Upper lobe of right lung (tissue), 1 donor: ENCODE measurements at regions not wholly inside any gene's neighbourhood (a gene's known extent, or its start where the extent isn't known, plus 50 kb on each side); places are given as distances from the start of the nearest gene placed in this dataset.
A peak's percentile ranks its signal among the peaks of the same experiment; 100 is the strongest.

Experiments used
- ATAC-seq: fragments of 200-7000 bp; cut with Tn5 transposase; one replicate; pipeline ENCODE4 v1.9.1; 2020; ENCODE audit warnings: mild to moderate bottlenecking, moderate library complexity
- DNase-seq: peaks from one replicate; pipeline ENCODE4 v3.0.0-alpha.2; 2020
- H3K27ac ChIP-seq: fragments of 200-600 bp; one replicate; pipeline ENCODE4 v1.8.0; 2022
- H3K27me3 ChIP-seq: fragments of 200-600 bp; one replicate; pipeline ENCODE4 v1.8.0; 2022; ENCODE audit warnings: mild to moderate bottlenecking
- H3K36me3 ChIP-seq: fragments of 200-600 bp; one replicate; pipeline ENCODE4 v1.8.0; 2022
- H3K4me1 ChIP-seq: fragments of 200-600 bp; one replicate; pipeline ENCODE4 v1.8.0; 2022
- H3K4me3 ChIP-seq: fragments of 200-600 bp; one replicate; pipeline ENCODE4 v1.8.0; 2022; ENCODE audit warnings: mild to moderate bottlenecking
- H3K9me3 ChIP-seq: fragments of 200-600 bp; one replicate; pipeline ENCODE4 v1.8.0; 2022
- CTCF ChIP-seq: fragments of 200-600 bp; IDR thresholded peaks from one replicate; pipeline ENCODE4 v1.8.0; 2022; ENCODE audit warnings: antibody characterized with exemption
- intact Hi-C: fragments of 100-400 bp; cut with DNase I; formaldehyde crosslinking; loops from one replicate; pipeline ENCODE4 v1.11.0; 2022
- donor health status: DM: no; HTN: yes; CAD: no; lungs with severe emphysema.

DNA sequence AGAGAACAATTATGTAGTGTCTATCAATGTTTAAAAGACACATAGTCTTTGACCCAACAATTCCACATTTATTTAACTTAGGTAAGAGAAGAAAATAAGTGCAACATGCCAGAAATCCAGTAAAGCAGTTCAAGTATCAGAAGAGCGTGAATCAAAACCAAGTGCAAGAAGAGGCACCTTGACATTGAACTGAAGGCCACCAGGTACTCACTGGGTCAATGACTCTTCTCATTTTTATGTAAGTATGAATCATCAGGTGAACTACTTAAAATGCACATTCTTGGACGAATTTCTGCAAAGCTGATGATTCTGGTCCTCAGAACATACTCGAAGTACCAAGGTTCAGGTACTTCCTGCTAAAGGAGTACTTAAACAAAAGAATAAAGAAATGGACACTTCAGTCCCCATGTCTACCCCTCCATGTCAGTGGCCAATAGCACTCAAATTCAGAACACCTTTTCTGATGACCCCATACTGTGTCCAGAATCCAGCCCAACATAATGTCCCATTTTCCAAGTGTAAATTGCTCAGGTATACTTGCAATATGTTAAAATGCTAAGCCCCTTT lies 481.9 kb downstream of the GJA1 start:
- no peak for TF ChIP-seq CTCF
- peak; percentile 45 for ATAC-seq

DNA sequence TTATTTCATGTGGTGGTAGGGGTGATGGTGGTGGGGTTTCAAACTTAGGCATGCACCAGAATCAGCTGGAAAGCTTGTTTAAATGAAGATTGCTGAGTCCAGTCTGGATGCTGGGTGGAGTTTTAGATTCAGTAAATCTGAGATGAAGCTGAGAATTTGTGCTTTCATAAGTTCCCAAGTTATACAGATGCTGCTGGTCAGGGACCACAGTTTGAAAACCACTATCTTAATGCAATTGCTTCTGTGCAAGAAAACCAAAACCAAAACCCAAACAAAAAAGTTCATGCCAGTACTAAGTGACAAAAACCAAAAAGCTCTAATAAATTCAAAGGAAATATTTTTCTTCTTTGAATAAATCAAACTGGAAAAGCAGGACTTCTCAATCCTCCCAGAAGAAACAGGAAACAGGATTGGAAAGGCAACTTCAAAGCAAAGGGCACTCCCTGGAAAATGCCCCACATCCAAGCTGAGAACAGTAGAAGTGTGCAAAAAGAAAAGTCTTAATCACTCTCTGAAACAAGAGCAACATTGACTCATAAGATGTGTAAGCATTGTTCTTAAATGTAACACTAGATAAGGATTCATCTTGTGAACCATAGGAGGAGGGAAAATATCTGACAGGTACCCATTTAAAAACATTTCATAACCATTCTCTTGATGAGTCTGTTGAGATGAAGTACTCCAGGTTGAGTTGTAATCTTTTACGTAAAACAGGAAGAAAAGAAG lies 481.5 kb upstream of the HSF2 start:
- Histone ChIP-seq H3K4me1 (no peaks in the 10 kb centered on the region), H3K27ac (no peak overlapping the region), H3K27me3 (no peaks in the 10 kb centered on the region), H3K4me3 (no peak overlapping the region), H3K36me3 (no peaks in the 10 kb centered on the region), H3K9me3 (no peaks in the 10 kb centered on the region)
- ATAC-seq, result no peak
- TF ChIP-seq CTCF, result no peak
- intact Hi-C loops, result no loop called here
- DNase-seq, result no peak

More for the DNA sequence above, 481.9 kb downstream of the GJA1 start:
- DNase-seq, result no peak
- Histone ChIP-seq H3K36me3 (no peaks in the 10 kb centered on the region), H3K4me1 (no peaks in the 10 kb centered on the region), H3K4me3 (no peak overlapping the region), H3K27ac (no peak overlapping the region), H3K27me3 (no peaks in the 10 kb centered on the region), H3K9me3 (no peaks in the 10 kb centered on the region)
- intact Hi-C loops, result no loop called here

DNA sequence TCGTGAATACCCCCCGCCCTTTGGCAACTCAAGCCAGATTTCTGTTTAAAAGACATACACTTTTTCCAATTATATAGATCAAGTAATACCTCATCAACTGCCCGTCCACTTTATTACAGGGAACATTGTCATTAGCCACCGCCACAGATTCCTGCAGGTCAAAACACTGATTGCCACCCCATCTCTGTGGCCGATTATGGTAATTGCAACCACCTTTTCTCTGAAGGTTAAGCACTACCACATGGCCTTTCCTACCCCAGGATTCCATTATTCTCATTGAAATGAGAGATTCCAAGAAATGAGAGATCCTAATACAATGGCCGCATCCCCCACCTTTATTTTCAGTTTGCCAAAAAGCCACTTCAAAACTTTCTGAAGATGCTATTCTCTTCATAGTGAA lies 478.8 kb upstream of the HSF2 start:
- Histone ChIP-seq H3K27me3 (no peaks in the 10 kb centered on the region), H3K4me1 (no peaks in the 10 kb centered on the region), H3K36me3 (no peaks in the 10 kb centered on the region), H3K9me3 (no peaks in the 10 kb centered on the region), H3K27ac (no peak overlapping the region), H3K4me3 (no peak overlapping the region)
- intact Hi-C loops, result no loop called here
- no peak for TF ChIP-seq CTCF
- ATAC-seq (no peak), DNase-seq (no peak)

GRCh38 chr6:121925024-121925423 lies 474.4 kb upstream of the HSF2 start:
- Histone ChIP-seq H3K4me1 (no peaks in the 10 kb centered on the region), H3K27me3 (no peaks in the 10 kb centered on the region), H3K36me3 (no peaks in the 10 kb centered on the region), H3K27ac (no peak overlapping the region), H3K9me3 (no peaks in the 10 kb centered on the region), H3K4me3 (no peak overlapping the region)
- intact Hi-C loops, result no loop called here
- no peak for DNase-seq
- no peak for ATAC-seq
- TF ChIP-seq CTCF, result no peak

GRCh38 chr6:121925534-121926255 lies 473.8 kb upstream of the HSF2 start:
- Histone ChIP-seq H3K36me3 (no peaks in the 10 kb centered on the region), H3K27ac (no peak overlapping the region), H3K27me3 (no peaks in the 10 kb centered on the region), H3K4me1 (no peaks in the 10 kb centered on the region), H3K9me3 (no peaks in the 10 kb centered on the region), H3K4me3 (no peak overlapping the region)
- no peak for ATAC-seq
- intact Hi-C loops, result no loop called here
- DNase-seq, result no peak
- TF ChIP-seq CTCF, result no peak
